ENCODE measurements at regions not wholly inside any gene's neighbourhood (a gene's known extent, or its start where the extent isn't known, plus 50 kb on each side); places are given as distances from the start of the nearest gene placed in this dataset.

DNA sequence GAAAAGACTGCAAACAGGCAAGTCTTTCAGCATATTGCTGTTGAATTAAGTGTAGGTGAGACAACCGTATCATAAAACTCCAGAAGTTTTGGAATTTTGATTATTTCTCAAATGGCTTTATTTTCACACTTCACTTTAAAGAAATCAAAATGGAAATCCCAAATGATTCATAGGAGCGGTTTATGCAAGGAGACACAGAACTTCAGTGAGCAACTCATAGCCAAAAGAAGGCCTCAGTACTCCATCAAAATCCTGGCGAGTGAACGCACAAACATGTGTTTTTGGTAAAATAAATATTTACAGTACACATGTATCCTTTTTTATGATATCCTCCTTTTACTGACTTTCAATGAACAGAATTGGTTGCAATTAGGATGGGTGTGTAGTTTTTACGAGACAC is 140.4 kb upstream of the APCDD1 start:
- no peak for DNase-seq (ENCODE audit: low read depth)

- no peak for DNase-seq (ENCODE audit: low read depth)
Measured at GRCh38 chr18:10315522-10315921, 138.9 kb upstream of the APCDD1 start.

GRCh38 chr18:10316778-10317177 is 137.7 kb upstream of the APCDD1 start:
- no peak for DNase-seq (ENCODE audit: low read depth)

DNA sequence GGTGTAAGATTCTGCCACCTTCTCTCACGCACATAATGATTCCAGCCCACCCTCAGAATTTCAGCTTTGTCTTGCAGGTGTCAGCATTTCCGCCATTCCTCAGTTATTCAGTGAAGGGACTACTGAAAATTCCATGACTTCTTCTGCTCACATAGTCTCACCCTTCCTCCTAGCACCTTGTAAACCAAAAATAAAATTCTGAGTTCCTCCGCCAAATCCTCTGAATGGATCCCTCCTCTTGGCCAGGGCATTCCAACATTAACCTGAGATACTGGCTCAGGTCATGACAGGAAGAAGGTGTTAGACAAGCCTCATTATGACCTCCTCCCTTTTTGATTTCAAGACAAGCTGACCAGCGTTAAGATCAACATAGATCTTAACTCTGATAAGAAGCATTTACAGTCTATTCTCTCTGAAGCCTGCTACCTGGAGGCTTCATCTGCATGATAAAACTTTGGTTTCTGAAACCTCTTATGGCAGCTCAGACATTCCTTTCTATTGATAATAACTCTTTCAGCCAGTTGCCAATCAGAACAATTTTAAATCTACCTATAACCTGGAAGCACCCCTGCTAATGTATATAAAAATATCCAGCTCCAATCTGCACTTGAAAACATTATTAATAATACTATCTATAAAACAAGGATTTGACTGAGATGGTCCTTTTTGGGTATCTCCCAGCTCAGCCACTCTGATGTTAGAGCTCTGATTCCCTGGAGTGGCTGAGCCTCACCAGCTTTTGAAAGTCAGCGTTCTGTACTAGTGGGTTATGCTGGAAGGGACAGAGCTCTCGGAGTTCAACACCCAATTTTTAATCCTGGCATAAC is 136.4 kb upstream of the APCDD1 start:
- DNase-seq (ENCODE audit: low read depth), result no peak

DNA sequence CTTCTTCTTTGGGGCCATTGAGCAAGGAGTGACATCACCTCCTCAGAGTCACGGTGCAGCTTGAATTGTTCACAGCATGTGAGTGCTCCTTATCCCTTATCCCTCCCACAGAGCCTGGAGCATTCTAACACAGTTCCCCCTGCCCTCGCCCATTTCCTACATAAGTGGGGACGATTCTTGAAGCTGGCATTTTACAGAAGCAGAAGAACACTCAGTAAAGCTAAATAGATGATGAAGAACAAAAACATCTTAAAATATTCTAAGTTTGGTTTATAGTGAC is 135.8 kb upstream of the APCDD1 start:
- no peak for DNase-seq (ENCODE audit: low read depth)

- DNase-seq (ENCODE audit: low read depth), result no peak
Measured at GRCh38 chr18:10319026-10319425, 135.4 kb upstream of the APCDD1 start.

DNA sequence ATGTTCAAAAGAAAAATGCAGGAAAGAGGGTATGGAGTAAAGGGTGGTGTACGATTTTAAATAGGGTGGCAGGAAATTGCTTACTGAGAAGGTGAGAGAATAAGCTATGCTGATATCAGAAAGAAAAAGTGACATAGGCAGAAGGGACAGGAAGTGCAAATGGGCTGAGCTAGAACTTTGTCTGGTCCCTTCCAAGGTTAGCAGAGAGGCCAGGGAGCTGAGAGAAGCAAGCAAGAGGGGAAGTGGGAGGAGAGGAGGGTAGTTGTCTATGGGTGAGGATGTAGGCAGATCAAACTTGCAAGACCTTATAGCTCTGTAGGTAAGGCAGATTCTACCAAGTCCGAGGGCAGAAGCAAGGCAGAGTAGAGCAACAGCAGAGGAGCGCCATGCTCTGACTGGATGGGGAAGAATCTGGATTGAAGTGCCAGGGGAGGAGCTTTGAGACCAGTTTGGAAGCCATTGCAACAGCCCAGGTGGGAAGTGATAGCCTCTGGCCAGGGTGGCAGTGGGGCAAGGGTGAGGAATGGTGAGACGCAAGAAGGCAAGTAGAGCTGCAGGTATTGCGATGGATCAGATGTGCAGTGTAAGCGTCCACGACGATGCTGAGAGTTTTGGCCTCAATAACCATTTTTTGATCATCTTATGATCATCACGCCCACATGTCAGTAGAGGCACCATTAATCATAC is 134.4 kb upstream of the APCDD1 start:
- no peak for DNase-seq (ENCODE audit: low read depth)

GRCh38 chr18:10320791-10321190 is 133.6 kb upstream of the APCDD1 start:
- peak; percentile 6 for DNase-seq (ENCODE audit: low read depth)

- no peak for DNase-seq (ENCODE audit: low read depth)
Measured at GRCh38 chr18:10321576-10321975, 132.9 kb upstream of the APCDD1 start.

DNA sequence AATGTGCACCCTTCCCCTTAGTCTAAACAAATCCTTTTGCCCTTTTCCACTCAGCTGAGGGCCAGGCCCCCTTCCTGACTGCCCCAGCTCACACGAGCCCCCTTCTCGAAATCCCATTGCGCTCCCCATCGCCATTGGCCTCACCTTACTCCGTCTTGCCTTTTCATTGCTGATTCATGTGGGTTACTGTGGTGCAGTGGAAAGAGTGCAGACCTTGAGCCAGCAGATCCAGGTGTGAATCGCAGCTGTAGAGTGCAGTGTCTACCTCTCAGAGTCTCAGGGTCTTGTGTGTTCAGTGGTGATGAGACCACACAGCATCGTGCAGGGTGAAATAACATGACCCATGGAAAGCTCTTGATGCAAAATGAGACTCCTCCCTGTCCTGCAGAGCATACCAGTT is 132.4 kb upstream of the APCDD1 start:
- no peak for DNase-seq (ENCODE audit: low read depth)

GRCh38 chr18:10322435-10322834 is 132.0 kb upstream of the APCDD1 start:
- no peak for DNase-seq (ENCODE audit: low read depth)

DNA sequence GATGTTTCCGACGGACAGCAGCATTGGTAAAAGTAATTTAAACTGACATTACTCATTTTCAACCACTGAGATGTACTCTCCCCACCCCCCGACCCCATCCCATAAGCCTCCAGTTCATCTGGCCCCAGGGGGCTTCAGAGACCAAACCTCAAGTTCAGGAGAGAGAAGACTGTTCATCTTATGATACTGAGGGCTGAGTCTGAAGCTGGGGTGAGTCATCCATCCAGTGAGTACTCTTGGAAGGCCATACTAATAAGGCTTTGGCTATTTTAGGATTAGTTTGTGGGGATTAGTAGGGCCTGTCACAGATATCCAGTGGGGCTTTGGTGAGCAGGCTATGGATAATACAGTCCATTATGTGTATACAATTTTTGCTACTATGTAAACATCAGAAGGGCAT is 125.3 kb upstream of the APCDD1 start:
- no peak for DNase-seq (ENCODE audit: low read depth)

DNA sequence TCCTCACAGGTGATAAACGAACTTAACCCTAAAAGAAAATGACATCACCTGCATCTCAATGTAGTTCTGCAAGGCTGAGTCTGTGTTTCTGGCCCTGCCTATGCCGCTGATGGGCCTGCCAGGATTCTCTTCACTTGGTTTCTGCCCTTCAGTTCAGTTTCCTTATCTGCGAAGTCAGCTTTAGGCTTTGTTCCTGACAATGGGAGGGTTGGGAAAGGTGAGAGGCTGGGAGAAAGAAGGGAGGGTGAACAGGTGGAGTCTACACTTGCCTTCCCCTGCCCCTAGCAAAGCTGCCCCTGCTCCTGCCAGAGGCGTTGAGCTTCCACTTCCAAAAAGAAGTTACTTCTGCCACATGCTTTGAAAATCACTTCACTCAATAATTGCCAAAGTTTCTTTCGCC is 124.0 kb upstream of the APCDD1 start:
- no peak for DNase-seq (ENCODE audit: low read depth)

GRCh38 chr18:10332452-10332851 is 122.0 kb upstream of the APCDD1 start:
- no peak for DNase-seq (ENCODE audit: low read depth)

GRCh38 chr18:10336749-10337350 is 117.6 kb upstream of the APCDD1 start:
- DNase-seq (ENCODE audit: low read depth), result no peak

GRCh38 chr18:10340821-10341220 is 113.6 kb upstream of the APCDD1 start:
- DNase-seq (ENCODE audit: low read depth), result no peak

DNA sequence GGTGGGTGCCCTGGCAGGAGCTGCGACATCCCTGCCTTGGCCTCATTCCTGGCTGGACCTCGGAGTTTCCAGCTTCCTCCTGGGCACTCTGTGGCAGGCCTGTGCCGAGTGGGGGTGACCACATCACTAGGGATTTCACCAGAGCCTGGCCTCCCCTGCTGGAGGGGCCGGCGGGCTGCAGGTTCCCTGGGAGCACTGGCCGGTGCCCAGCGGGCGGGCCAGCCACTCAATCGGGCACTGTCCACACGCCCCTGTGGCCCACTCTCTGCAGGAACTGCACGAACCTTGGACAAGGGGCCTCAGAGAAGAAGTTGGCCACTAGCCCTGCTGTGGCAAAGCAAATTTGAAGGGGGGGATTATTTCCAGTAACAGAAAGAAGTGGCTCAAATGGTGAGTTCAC is 110.7 kb upstream of the APCDD1 start:
- DNase-seq (ENCODE audit: low read depth), result no peak

GRCh38 chr18:10346749-10347415 is 107.6 kb upstream of the APCDD1 start:
- no peak for DNase-seq (ENCODE audit: low read depth)

- DNase-seq (ENCODE audit: low read depth), result no peak
Measured at GRCh38 chr18:10349561-10349960, 104.9 kb upstream of the APCDD1 start.

GRCh38 chr18:10350661-10351060 is 103.8 kb upstream of the APCDD1 start:
- DNase-seq (ENCODE audit: low read depth), result no peak

DNA sequence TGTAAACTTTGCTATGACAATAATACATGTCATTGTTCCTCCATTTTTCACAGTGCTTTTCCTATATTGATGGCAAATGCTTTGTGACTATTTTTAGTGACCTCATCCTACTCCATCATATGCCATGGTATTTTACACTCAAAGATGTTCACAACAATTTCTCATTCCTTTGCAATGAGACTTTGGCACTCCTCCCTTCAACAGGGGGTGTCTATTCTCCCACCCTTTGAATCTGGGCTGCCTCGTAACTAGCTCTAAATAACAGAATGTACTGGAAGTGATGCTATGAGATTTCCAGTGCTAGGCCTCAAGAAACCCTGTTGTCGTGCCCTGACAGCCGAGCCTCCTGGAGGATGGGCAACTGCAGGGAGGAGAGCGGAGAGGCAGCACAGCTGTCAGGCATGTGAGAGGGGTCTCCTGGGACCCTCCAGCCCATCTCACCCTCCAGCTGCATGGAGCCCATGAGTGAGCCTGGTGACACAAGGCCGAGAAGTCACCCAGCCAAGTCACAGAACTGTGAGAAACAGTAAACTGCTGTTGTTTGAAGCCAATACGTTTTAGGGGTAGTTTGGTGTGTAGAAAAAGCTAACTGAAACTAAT is 103.1 kb upstream of the APCDD1 start:
- no peak for DNase-seq (ENCODE audit: low read depth)

- no peak for DNase-seq (ENCODE audit: low read depth)
Measured at GRCh38 chr18:10351858-10352257, 102.6 kb upstream of the APCDD1 start.

GRCh38 chr18:10352671-10353070 is 101.8 kb upstream of the APCDD1 start:
- DNase-seq (ENCODE audit: low read depth), result no peak
